HPDE6-E6E7 (cell line): ENCODE measurements at regions not wholly inside any gene's neighbourhood (a gene's known extent, or its start where the extent isn't known, plus 50 kb on each side); places are given as distances from the start of the nearest gene placed in this dataset.

Experiments
- DNase-seq: peaks from one replicate; pipeline ENCODE4 v3.0.0; 2011; ENCODE audit warnings: missing footprints; ENCODE audit errors: extremely low spot score

- peak; percentile 75 for DNase-seq
These were observed 50.4 kb upstream of the CTIF start for GRCh38 chr18:48488388-48488850.

GRCh38 chr18:48486754-48487153, 52.1 kb upstream of the CTIF start:
- no peak for DNase-seq

- no peak for DNase-seq
These were observed 52.9 kb upstream of the CTIF start for GRCh38 chr18:48485828-48486405.

GRCh38 chr18:48481092-48481491, 57.7 kb upstream of the CTIF start:
- DNase-seq: no peak

DNA sequence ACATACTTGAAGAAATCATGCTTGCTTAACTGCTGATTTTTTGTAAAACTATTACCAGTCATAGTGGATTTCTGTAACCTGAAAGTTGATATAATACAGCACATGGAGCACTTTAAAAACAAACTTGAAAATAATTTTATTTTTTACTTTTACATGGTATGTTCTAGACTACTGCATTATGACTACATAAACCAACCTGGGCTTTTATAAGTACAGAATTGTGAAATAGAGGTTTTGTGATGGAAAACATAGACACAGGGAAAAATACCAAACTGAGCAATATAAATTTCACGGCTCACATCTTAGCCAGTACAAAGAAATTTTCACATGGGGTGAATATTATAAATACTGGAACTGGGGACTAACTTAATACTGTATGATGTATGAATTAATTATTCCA, 59.3 kb upstream of the CTIF start:
- no peak for DNase-seq

DNA sequence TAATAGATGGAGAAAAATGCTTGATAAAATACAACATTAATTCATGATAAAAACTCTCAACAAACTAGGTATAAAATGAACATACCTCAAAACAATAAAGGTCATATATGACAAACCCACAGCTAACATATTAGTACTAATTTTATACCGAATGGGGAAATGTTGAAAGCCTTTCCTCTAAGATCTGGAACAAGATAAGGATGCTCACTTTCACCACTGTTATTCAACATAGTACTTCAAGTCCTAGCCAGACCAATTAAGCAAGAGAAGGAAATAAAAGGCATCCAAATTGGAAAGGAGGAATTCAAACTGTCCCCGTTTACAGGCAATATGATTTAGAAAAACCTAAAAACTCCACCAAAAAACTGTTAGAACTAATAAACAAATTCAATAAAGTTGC, 61.5 kb upstream of the CTIF start:
- no peak for DNase-seq

GRCh38 chr18:48476550-48476917, 62.3 kb upstream of the CTIF start:
- DNase-seq: no peak

GRCh38 chr18:48475635-48476549, 62.9 kb upstream of the CTIF start:
- DNase-seq: peak; percentile 76

GRCh38 chr18:48473816-48474215, 64.6 kb upstream of the ZBTB7C start:
- no peak for DNase-seq

GRCh38 chr18:48472610-48473009, 63.4 kb upstream of the ZBTB7C start:
- no peak for DNase-seq

DNA sequence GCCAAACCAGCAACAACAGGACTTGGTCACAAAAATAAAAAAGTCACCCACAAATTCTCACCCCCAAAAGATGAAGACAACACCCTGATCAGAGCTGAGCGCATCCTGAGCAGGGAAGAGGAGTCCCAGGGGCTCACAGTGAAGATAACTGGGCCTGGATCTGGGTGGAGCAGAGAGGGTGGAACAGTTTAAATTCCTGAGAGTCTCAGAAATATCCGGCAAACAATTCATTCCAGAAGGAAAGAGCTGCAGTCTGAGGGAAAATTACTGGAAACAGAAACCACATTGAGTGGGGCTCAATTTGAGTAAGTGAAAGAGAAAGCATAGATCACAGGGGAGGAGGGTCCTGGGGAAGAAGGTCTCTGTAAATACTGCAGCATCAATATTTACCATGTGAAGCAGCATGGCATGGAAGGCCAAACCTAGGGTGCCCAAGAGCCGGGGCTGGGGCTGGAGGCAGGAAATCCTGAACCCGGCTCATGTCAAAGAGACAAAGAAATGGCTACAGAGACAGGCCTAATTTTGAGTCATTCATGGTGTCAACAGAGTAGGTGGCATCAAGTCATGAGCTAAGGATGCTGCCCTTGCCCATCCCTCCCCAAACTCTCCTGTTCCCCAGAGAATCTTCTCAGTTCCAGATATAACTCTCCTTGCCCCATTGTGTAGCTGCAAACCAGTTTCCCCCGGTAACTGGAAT, 61.4 kb upstream of the ZBTB7C start:
- no peak for DNase-seq

- DNase-seq: no peak
These were observed 59.0 kb upstream of the ZBTB7C start for GRCh38 chr18:48468151-48468550.

DNA sequence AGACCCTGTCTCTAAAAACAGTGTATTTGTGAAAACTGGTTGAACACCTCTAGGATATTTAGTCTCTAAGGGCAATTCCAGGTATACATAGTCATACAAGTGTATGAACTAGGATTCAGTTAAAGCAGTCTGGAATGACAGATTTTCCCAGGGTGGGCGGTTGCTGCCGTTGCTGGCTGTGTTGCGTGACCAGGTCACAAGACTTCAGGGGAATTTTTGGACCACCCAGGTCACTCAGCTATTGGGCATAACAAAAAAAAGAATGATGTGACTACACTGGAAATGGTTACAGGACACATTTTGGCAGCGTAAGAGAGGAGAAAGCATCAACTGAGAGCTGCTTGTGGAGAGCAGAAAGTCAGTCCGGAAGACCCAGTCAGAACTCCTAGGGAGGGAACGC, 58.0 kb upstream of the ZBTB7C start:
- DNase-seq: no peak

DNA sequence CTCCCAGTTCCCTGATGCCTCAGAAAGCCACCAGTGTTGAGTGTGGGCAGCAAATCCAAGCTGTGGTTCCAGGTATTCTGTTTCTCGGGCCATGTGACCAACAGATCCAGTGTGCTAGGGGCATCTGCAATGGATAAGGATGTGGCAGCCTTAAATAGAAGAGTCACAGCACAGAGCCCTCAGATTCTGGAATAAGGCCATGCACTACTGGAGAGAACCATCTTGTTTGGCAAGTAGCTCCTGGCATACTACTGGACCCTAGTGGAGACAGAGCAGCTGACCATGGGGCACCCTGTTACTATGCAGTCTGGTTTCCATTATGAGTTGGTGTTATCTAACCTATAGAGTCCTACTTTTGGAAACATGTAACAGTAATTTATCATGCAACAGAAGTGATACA, 53.3 kb upstream of the ZBTB7C start:
- DNase-seq: no peak

GRCh38 chr18:48460929-48461583, 51.9 kb upstream of the ZBTB7C start:
- DNase-seq: no peak

GRCh38 chr18:48459465-48459864, 50.3 kb upstream of the ZBTB7C start:
- DNase-seq: no peak

DNA sequence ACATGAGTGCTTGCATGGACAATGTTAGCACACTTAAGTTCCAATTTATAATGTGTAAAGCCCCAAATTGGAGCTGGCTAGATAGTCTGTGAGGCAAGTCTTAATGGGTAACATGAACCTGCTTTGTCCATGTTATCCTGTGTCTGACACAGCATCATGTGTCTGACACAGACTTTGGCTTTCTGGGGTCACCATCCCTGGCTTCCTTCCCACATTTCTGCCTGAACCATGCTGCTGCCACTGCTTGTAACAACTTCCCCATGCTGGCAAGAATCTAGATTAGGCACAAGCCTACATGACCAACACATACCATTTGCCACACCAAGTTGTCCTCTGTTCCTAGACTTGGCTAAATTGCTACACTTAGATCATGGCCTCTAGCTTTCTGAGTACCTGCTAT, 49.8 kb upstream of the ZBTB7C start:
- DNase-seq: no peak
